ENCODE measurements at regions not wholly inside any gene's neighbourhood (a gene's known extent, or its start where the extent isn't known, plus 50 kb on each side); places are given as distances from the start of the nearest gene placed in this dataset.

DNA sequence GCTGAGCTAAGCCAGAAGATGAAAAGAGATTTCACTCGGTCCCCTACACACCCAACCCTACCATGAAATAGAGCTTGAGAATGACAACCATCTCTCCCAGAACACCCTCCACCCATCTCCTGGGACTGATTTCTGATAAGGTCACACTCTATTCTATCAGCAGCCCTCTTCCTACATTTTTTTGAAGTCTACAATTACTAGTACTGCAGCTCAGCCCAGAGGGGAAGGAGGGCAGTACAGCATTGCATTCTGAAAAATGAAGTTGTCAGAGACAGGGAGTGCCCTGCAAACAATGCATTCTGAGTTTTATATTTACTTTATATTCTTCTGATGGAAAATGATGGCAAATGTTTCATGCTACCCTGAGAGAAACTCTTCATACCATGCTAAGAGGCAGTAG is 318.5 kb downstream of the BCAT1 start:
- TF ChIP-seq, protein P1, sequence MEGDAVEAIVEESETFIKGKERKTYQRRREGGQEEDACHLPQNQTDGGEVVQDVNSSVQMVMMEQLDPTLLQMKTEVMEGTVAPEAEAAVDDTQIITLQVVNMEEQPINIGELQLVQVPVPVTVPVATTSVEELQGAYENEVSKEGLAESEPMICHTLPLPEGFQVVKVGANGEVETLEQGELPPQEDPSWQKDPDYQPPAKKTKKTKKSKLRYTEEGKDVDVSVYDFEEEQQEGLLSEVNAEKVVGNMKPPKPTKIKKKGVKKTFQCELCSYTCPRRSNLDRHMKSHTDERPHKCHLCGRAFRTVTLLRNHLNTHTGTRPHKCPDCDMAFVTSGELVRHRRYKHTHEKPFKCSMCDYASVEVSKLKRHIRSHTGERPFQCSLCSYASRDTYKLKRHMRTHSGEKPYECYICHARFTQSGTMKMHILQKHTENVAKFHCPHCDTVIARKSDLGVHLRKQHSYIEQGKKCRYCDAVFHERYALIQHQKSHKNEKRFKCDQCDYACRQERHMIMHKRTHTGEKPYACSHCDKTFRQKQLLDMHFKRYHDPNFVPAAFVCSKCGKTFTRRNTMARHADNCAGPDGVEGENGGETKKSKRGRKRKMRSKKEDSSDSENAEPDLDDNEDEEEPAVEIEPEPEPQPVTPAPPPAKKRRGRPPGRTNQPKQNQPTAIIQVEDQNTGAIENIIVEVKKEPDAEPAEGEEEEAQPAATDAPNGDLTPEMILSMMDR (IDR thresholded peaks at IDR 0.05 in 8 of 11, conservative IDR thresholded peaks at IDR 0.05 in 3 of 11) = no peak
- no peak for TF ChIP-seq POLR2AphosphoS5 (IDR thresholded peaks at IDR 0.05)

All from spleen (tissue), 7 donors.